Kidney epithelial cell (primary cell): ENCODE measurements at regions not wholly inside any gene's neighbourhood (a gene's known extent, or its start where the extent isn't known, plus 50 kb on each side); places are given as distances from the start of the nearest gene placed in this dataset.

Source experiments
- DNase-seq: peaks from one replicate; pipeline ENCODE4 v3.0.0-alpha.2; 2010; ENCODE audit warnings: low read depth
- H3K27me3 ChIP-seq: 2 replicates; pipeline ENCODE4 v1.6.0; 2011; ENCODE audit warnings: low read length; ENCODE audit not compliant: control insufficient read depth, insufficient read depth
- H3K36me3 ChIP-seq: 2 replicates; pipeline ENCODE4 v1.5.1; 2011; ENCODE audit warnings: low read length; ENCODE audit not compliant: control insufficient read depth, insufficient read depth
- H3K4me3 ChIP-seq: 2 replicates; pipeline ENCODE4 v1.5.1; 2011; ENCODE audit warnings: low read depth, mild to moderate bottlenecking, control low read depth, low read length
- CTCF ChIP-seq: IDR thresholded peaks from 2 replicates; pipeline ENCODE4 v1.5.1; 2011; ENCODE audit warnings: mild to moderate bottlenecking, moderate library complexity, low read length, control low read depth, inconsistent platforms; ENCODE audit not compliant: insufficient read depth, poor library complexity, severe bottlenecking

DNA sequence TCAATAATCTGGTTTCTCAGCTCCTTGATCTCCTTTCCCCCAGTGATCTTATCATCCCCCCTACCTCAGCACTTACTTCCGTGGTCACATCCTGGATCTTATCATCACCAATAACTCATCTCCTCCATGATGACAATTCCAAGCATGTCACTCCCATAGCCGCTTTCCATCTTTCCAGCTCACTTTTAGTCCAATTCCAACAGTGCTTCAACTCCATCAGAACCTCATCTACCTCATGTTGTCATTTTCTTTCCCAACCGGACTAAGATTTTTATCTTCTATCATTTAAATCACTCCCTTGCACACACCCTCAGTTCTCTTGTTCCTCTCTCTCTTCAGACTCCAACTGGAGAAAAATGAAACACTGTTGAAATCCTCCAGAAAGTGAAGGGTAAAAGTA, 75.9 kb upstream of the UBE2E2 start:
- H3K36me3 ChIP-seq = no peaks in the 10 kb centered on the region
- DNase-seq = no peak
- no peaks in the 10 kb centered on the region for H3K27me3 ChIP-seq
- TF ChIP-seq CTCF = no peak
- no peak overlapping the region for H3K4me3 ChIP-seq

DNA sequence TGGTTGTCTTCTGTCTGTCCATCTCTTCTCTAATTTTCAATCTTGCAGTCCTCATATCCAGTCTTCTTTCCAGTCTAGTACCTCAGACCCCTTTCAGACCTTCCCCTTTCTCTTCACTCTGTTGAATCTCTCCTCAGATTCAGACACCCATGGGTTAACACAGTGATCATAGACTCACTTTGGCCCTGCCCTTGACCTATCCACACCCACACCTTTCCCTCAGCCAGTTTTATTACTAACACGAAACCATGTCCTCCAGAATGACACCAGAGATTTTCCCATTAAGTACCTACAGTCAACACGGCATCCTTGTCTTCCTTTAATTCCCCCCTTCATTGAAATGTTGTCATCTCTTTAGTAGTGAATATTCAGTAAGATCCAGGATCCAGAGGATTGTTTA, 74.5 kb upstream of the UBE2E2 start:
- no peaks in the 10 kb centered on the region for H3K27me3 ChIP-seq
- no peak for DNase-seq
- no peak overlapping the region for H3K4me3 ChIP-seq
- no peak for TF ChIP-seq CTCF
- H3K36me3 ChIP-seq = no peaks in the 10 kb centered on the region

GRCh38 chr3:23129117-23129516, 74.0 kb upstream of the UBE2E2 start:
- H3K27me3 ChIP-seq = no peaks in the 10 kb centered on the region
- no peaks in the 10 kb centered on the region for H3K36me3 ChIP-seq
- H3K4me3 ChIP-seq = no peak overlapping the region
- no peak for TF ChIP-seq CTCF
- no peak for DNase-seq

DNA sequence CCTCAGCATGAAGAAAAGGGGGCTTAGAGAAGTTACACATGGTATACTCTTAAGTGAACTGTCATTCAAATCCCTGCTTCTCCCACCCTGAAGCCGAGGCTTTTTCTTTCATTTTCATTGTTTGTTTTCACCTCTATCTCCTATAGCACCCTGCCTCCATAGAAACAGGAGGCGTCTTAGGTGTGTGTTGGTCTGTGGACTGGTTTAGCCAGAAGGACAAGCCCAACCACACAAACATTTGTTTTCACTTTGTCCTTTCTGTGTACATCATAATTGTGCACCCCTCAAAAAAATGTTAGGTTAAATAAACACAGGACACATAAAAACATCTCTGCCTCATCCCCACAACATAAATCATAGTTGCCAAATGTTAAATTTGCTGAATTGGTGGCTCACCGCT, 73.3 kb upstream of the UBE2E2 start:
- TF ChIP-seq CTCF = no peak
- Histone ChIP-seq H3K36me3 (no peaks in the 10 kb centered on the region), H3K27me3 (no peaks in the 10 kb centered on the region), H3K4me3 (no peak overlapping the region)
- DNase-seq = no peak

DNA sequence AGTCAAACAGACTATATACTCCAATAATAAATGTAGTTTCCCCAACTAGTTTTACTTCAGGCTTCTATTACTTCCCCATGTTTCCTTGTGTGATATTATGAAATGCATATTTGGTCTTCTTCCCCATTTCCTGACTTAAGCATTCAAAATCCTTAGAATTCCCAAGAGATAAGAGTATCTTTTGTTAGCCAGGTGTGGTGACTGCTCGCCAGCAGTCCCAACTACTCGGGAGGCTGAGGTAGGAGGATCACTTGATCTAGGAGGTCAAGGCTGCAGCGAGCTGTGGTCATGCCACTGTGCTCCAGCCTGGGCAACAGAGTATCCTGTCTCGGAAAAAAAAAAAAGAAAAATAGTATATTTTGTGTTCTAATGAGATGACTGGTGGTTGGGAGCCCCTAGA, 72.7 kb upstream of the UBE2E2 start:
- no peak for DNase-seq
- no peaks in the 10 kb centered on the region for H3K36me3 ChIP-seq
- H3K27me3 ChIP-seq = no peaks in the 10 kb centered on the region
- no peak for TF ChIP-seq CTCF
- no peak overlapping the region for H3K4me3 ChIP-seq

- Histone ChIP-seq H3K36me3 (no peaks in the 10 kb centered on the region), H3K4me3 (no peak overlapping the region), H3K27me3 (no peaks in the 10 kb centered on the region)
- DNase-seq = no peak
- no peak for TF ChIP-seq CTCF
These were observed 67.9 kb upstream of the UBE2E2 start for GRCh38 chr3:23135026-23135785.
